HG03469 (cell line): ENCODE measurements at regions not wholly inside any gene's neighbourhood (a gene's known extent, or its start where the extent isn't known, plus 50 kb on each side); places are given as distances from the start of the nearest gene placed in this dataset.
"Not testable (repeated sequence)": the region's sequence is repeated elsewhere in the genome, so short reads cannot be mapped to it uniquely, and the experiment has no call there.

ENCODE experiments used
- ATAC-seq: cut with Tn5 transposase; IDR thresholded peaks from one replicate; pipeline ENCODE4 v1.9.1; 2021; ENCODE audit warnings: mild to moderate bottlenecking, moderate library complexity, moderate number of reproducible peaks; ENCODE audit not compliant: unreplicated experiment

- not testable (repeated sequence) for ATAC-seq
Observed at GRCh38 chr4:126930059-126930458, 702.7 kb upstream of the INTU start.

- ATAC-seq: no peak
Observed at GRCh38 chr4:126935801-126936200, 697.0 kb upstream of the INTU start.

GRCh38 chr4:126937342-126937741 lies 695.4 kb upstream of the INTU start:
- ATAC-seq: no peak

GRCh38 chr4:126937846-126938422 lies 694.8 kb upstream of the INTU start:
- no peak for ATAC-seq

GRCh38 chr4:126939401-126939800 lies 693.4 kb upstream of the INTU start:
- no peak for ATAC-seq

- no peak for ATAC-seq
Observed at GRCh38 chr4:126947536-126947935, 685.2 kb upstream of the INTU start.

GRCh38 chr4:126954537-126955291 lies 678.0 kb upstream of the INTU start:
- ATAC-seq: no peak

GRCh38 chr4:126955292-126956183 lies 677.2 kb upstream of the INTU start:
- no peak for ATAC-seq

- no peak for ATAC-seq
Observed at GRCh38 chr4:126956184-126956897, 676.4 kb upstream of the INTU start.

- ATAC-seq: no peak
Observed at GRCh38 chr4:126957556-126957955, 675.2 kb upstream of the INTU start.

GRCh38 chr4:126957987-126958386 lies 674.8 kb upstream of the INTU start:
- no peak for ATAC-seq

- no peak for ATAC-seq
Observed at GRCh38 chr4:126958482-126958881, 674.3 kb upstream of the INTU start.

- no peak for ATAC-seq
Observed at GRCh38 chr4:126959056-126959745, 673.6 kb upstream of the INTU start.

- no peak for ATAC-seq
Observed at GRCh38 chr4:126960760-126961159, 672.0 kb upstream of the INTU start.

GRCh38 chr4:126961661-126962060 lies 671.1 kb upstream of the INTU start:
- no peak for ATAC-seq

- no peak for ATAC-seq
Observed at GRCh38 chr4:126965877-126966276, 666.9 kb upstream of the INTU start.

- ATAC-seq: no peak
Observed at GRCh38 chr4:126969360-126970235, 663.2 kb upstream of the INTU start.

GRCh38 chr4:126973201-126973600 lies 659.6 kb upstream of the INTU start:
- ATAC-seq: no peak

GRCh38 chr4:126976850-126977632 lies 655.7 kb upstream of the INTU start:
- no peak for ATAC-seq
